Activated naive CD4-positive, alpha-beta T cell treated with anti-CD3 and anti-CD28 coated beads, Interleukin-2, amount 10 ng/mL, durations not matched to agents 7 days and 5 days (primary cell): ENCODE measurements at regions not wholly inside any gene's neighbourhood (a gene's known extent, or its start where the extent isn't known, plus 50 kb on each side); places are given as distances from the start of the nearest gene placed in this dataset.

Experiments used
- CTCF ChIA-PET: fragments of 350-600 bp; sonication (Branson Sonifier 250); formaldehyde crosslinking; loops from one replicate; lab custom pipeline; 2021; ENCODE audit warnings: antibody characterized with exemption; lab: Charles Lee
- DNase-seq: peaks from one replicate; pipeline ENCODE4 v3.0.0-alpha.2; 2020
- H3K27ac Mint-ChIP-seq: one replicate; pipeline ENCODE4 v1.8.0; 2021; ENCODE audit warnings: mild to moderate bottlenecking, moderate library complexity, mixed read lengths
- H3K27me3 Mint-ChIP-seq: one replicate; pipeline ENCODE4 v1.8.0; 2021; ENCODE audit warnings: mild to moderate bottlenecking, mixed read lengths
- H3K36me3 Mint-ChIP-seq: one replicate; pipeline ENCODE4 v1.8.0; 2021; ENCODE audit warnings: mixed read lengths
- H3K4me1 Mint-ChIP-seq: one replicate; pipeline ENCODE4 v1.8.0; 2021; ENCODE audit warnings: mixed read lengths
- H3K4me3 Mint-ChIP-seq: one replicate; pipeline ENCODE4 v1.8.0; 2021; ENCODE audit warnings: mild to moderate bottlenecking, moderate library complexity, mixed read lengths
- H3K9me3 Mint-ChIP-seq: one replicate; pipeline ENCODE4 v1.8.0; 2021; ENCODE audit warnings: mixed read lengths

- CTCF ChIA-PET = no interaction called here
- Mint-ChIP-seq H3K27ac (no peak overlapping the region), H3K36me3 (no peaks in the 10 kb centered on the region), H3K4me3 (no peak overlapping the region), H3K27me3 (no peaks in the 10 kb centered on the region), H3K9me3 (no peaks in the 10 kb centered on the region), H3K4me1 (no peaks in the 10 kb centered on the region)
- no peak for DNase-seq
These were observed 227.2 kb downstream of the SLC6A15 start for GRCh38 chr12:84685379-84685778.

- H3K4me1 Mint-ChIP-seq = no peaks in the 10 kb centered on the region
- no peak for DNase-seq
- no peak overlapping the region for H3K4me3 Mint-ChIP-seq
- H3K27ac Mint-ChIP-seq = no peak overlapping the region
- H3K27me3 Mint-ChIP-seq = no peaks in the 10 kb centered on the region
- CTCF ChIA-PET = no interaction called here
- no peaks in the 10 kb centered on the region for H3K36me3 Mint-ChIP-seq
- H3K9me3 Mint-ChIP-seq = no peaks in the 10 kb centered on the region
These were observed 235.8 kb downstream of the SLC6A15 start for GRCh38 chr12:84676787-84677186.

GRCh38 chr12:84661786-84662185 lies 250.8 kb downstream of the SLC6A15 start:
- Mint-ChIP-seq H3K36me3 (no peaks in the 10 kb centered on the region), H3K4me1 (no peaks in the 10 kb centered on the region), H3K27ac (no peak overlapping the region), H3K27me3 (no peaks in the 10 kb centered on the region), H3K9me3 (no peaks in the 10 kb centered on the region), H3K4me3 (no peak overlapping the region)
- no peak for DNase-seq
- CTCF ChIA-PET = no interaction called here

GRCh38 chr12:84660139-84660538 lies 252.5 kb downstream of the SLC6A15 start:
- H3K4me1 Mint-ChIP-seq = no peaks in the 10 kb centered on the region
- no peaks in the 10 kb centered on the region for H3K9me3 Mint-ChIP-seq
- H3K27ac Mint-ChIP-seq = no peak overlapping the region
- H3K4me3 Mint-ChIP-seq = no peak overlapping the region
- DNase-seq = no peak
- CTCF ChIA-PET = no interaction called here
- no peaks in the 10 kb centered on the region for H3K27me3 Mint-ChIP-seq
- H3K36me3 Mint-ChIP-seq = no peaks in the 10 kb centered on the region

GRCh38 chr12:84658877-84659276 lies 253.7 kb downstream of the SLC6A15 start:
- H3K27ac Mint-ChIP-seq = no peak overlapping the region
- H3K27me3 Mint-ChIP-seq = no peaks in the 10 kb centered on the region
- no peaks in the 10 kb centered on the region for H3K4me1 Mint-ChIP-seq
- no peak for DNase-seq
- no peaks in the 10 kb centered on the region for H3K36me3 Mint-ChIP-seq
- H3K9me3 Mint-ChIP-seq = no peaks in the 10 kb centered on the region
- H3K4me3 Mint-ChIP-seq = no peak overlapping the region
- CTCF ChIA-PET = no interaction called here

GRCh38 chr12:84656705-84657104 lies 255.9 kb downstream of the SLC6A15 start:
- Mint-ChIP-seq H3K27me3 (no peaks in the 10 kb centered on the region), H3K27ac (no peak overlapping the region), H3K9me3 (no peaks in the 10 kb centered on the region), H3K4me3 (no peak overlapping the region), H3K4me1 (no peaks in the 10 kb centered on the region), H3K36me3 (no peaks in the 10 kb centered on the region)
- DNase-seq = no peak
- CTCF ChIA-PET = no interaction called here

- DNase-seq = no peak
- Mint-ChIP-seq H3K27me3 (no peaks in the 10 kb centered on the region), H3K9me3 (no peaks in the 10 kb centered on the region), H3K27ac (no peak overlapping the region), H3K36me3 (no peaks in the 10 kb centered on the region), H3K4me3 (no peak overlapping the region), H3K4me1 (no peaks in the 10 kb centered on the region)
- CTCF ChIA-PET = no interaction called here
These were observed 259.1 kb downstream of the SLC6A15 start for GRCh38 chr12:84653482-84653881.

GRCh38 chr12:84648425-84648824 lies 264.2 kb downstream of the SLC6A15 start:
- no peak for DNase-seq
- CTCF ChIA-PET = no interaction called here
- Mint-ChIP-seq H3K4me3 (no peak overlapping the region), H3K4me1 (no peaks in the 10 kb centered on the region), H3K36me3 (no peaks in the 10 kb centered on the region), H3K27ac (no peak overlapping the region), H3K9me3 (no peaks in the 10 kb centered on the region), H3K27me3 (no peaks in the 10 kb centered on the region)

- no peak overlapping the region for H3K4me3 Mint-ChIP-seq
- no peak overlapping the region for H3K27ac Mint-ChIP-seq
- CTCF ChIA-PET = no interaction called here
- no peaks in the 10 kb centered on the region for H3K4me1 Mint-ChIP-seq
- no peak for DNase-seq
- no peaks in the 10 kb centered on the region for H3K27me3 Mint-ChIP-seq
- no peaks in the 10 kb centered on the region for H3K36me3 Mint-ChIP-seq
- H3K9me3 Mint-ChIP-seq = no peaks in the 10 kb centered on the region
These were observed 267.7 kb downstream of the SLC6A15 start for GRCh38 chr12:84644908-84645307.

- no peak overlapping the region for H3K4me3 Mint-ChIP-seq
- H3K36me3 Mint-ChIP-seq = no peaks in the 10 kb centered on the region
- no peaks in the 10 kb centered on the region for H3K4me1 Mint-ChIP-seq
- H3K27ac Mint-ChIP-seq = no peak overlapping the region
- no peaks in the 10 kb centered on the region for H3K9me3 Mint-ChIP-seq
- CTCF ChIA-PET = no interaction called here
- no peaks in the 10 kb centered on the region for H3K27me3 Mint-ChIP-seq
- DNase-seq = no peak
These were observed 268.6 kb downstream of the SLC6A15 start for GRCh38 chr12:84643993-84644392.

- CTCF ChIA-PET = no interaction called here
- DNase-seq = no peak
- no peaks in the 10 kb centered on the region for H3K4me1 Mint-ChIP-seq
- no peak overlapping the region for H3K4me3 Mint-ChIP-seq
- no peak overlapping the region for H3K27ac Mint-ChIP-seq
- no peaks in the 10 kb centered on the region for H3K27me3 Mint-ChIP-seq
- H3K36me3 Mint-ChIP-seq = no peaks in the 10 kb centered on the region
- no peaks in the 10 kb centered on the region for H3K9me3 Mint-ChIP-seq
These were observed 270.6 kb downstream of the SLC6A15 start for GRCh38 chr12:84641940-84642545.

GRCh38 chr12:84638811-84639368 lies 273.7 kb downstream of the SLC6A15 start:
- DNase-seq = no peak
- H3K27ac Mint-ChIP-seq = no peak overlapping the region
- no peaks in the 10 kb centered on the region for H3K27me3 Mint-ChIP-seq
- H3K36me3 Mint-ChIP-seq = no peaks in the 10 kb centered on the region
- H3K4me1 Mint-ChIP-seq = no peaks in the 10 kb centered on the region
- CTCF ChIA-PET = no interaction called here
- no peaks in the 10 kb centered on the region for H3K9me3 Mint-ChIP-seq
- no peak overlapping the region for H3K4me3 Mint-ChIP-seq

GRCh38 chr12:84637926-84638325 lies 274.7 kb downstream of the SLC6A15 start:
- Mint-ChIP-seq H3K4me3 (no peak overlapping the region), H3K27me3 (no peaks in the 10 kb centered on the region), H3K36me3 (no peaks in the 10 kb centered on the region), H3K9me3 (no peaks in the 10 kb centered on the region), H3K27ac (no peak overlapping the region), H3K4me1 (no peaks in the 10 kb centered on the region)
- no peak for DNase-seq
- CTCF ChIA-PET = no interaction called here

- Mint-ChIP-seq H3K27ac (no peak overlapping the region), H3K4me1 (no peaks in the 10 kb centered on the region), H3K9me3 (no peaks in the 10 kb centered on the region), H3K27me3 (no peaks in the 10 kb centered on the region), H3K36me3 (no peaks in the 10 kb centered on the region), H3K4me3 (no peak overlapping the region)
- CTCF ChIA-PET = no interaction called here
- DNase-seq = no peak
These were observed 275.8 kb downstream of the SLC6A15 start for GRCh38 chr12:84636801-84637290.

- H3K4me3 Mint-ChIP-seq = no peak overlapping the region
- no peak overlapping the region for H3K27ac Mint-ChIP-seq
- H3K36me3 Mint-ChIP-seq = no peaks in the 10 kb centered on the region
- H3K9me3 Mint-ChIP-seq = no peaks in the 10 kb centered on the region
- H3K4me1 Mint-ChIP-seq = no peaks in the 10 kb centered on the region
- H3K27me3 Mint-ChIP-seq = no peaks in the 10 kb centered on the region
- no peak for DNase-seq
- CTCF ChIA-PET = no interaction called here
These were observed 278.1 kb downstream of the SLC6A15 start for GRCh38 chr12:84634526-84634925.
